Islet of Langerhans (tissue), 1 donor: ENCODE measurements at regions not wholly inside any gene's neighbourhood (a gene's known extent, or its start where the extent isn't known, plus 50 kb on each side); places are given as distances from the start of the nearest gene placed in this dataset.

Source experiments
- FAIRE-seq: peaks from one replicate; lab custom pipeline; 2011; peaks lifted over from hg19 to GRCh38; lab: Jason Lieb, UNC

- FAIRE-seq: no peak
Measured at GRCh38 chr9:86795823-86796553, 151.3 kb downstream of the GAS1 start.

- no peak for FAIRE-seq
Measured at GRCh38 chr9:86795047-86795442, 152.3 kb downstream of the GAS1 start.

- no peak for FAIRE-seq
Measured at GRCh38 chr9:86794391-86795046, 152.8 kb downstream of the GAS1 start.

- no peak for FAIRE-seq
Measured at GRCh38 chr9:86792136-86792535, 155.2 kb downstream of the GAS1 start.

GRCh38 chr9:86790805-86791204, 156.5 kb downstream of the GAS1 start:
- FAIRE-seq: no peak

GRCh38 chr9:86788456-86788855, 158.8 kb downstream of the GAS1 start:
- FAIRE-seq: no peak

- FAIRE-seq: no peak
Measured at GRCh38 chr9:86783884-86784283, 163.4 kb downstream of the GAS1 start.

- FAIRE-seq: no peak
Measured at GRCh38 chr9:86782831-86783230, 164.5 kb downstream of the GAS1 start.

- no peak for FAIRE-seq
Measured at GRCh38 chr9:86778761-86779160, 168.5 kb downstream of the GAS1 start.

- no peak for FAIRE-seq
Measured at GRCh38 chr9:86775718-86776117, 171.6 kb downstream of the GAS1 start.

- FAIRE-seq: no peak
Measured at GRCh38 chr9:86774116-86774515, 173.2 kb downstream of the GAS1 start.

- no peak for FAIRE-seq
Measured at GRCh38 chr9:86773422-86773945, 173.8 kb downstream of the GAS1 start.

- FAIRE-seq: no peak
Measured at GRCh38 chr9:86772635-86772993, 174.7 kb downstream of the GAS1 start.

GRCh38 chr9:86771941-86772634, 175.2 kb downstream of the GAS1 start:
- no peak for FAIRE-seq

- no peak for FAIRE-seq
Measured at GRCh38 chr9:86771420-86771819, 175.9 kb downstream of the GAS1 start.

GRCh38 chr9:86768709-86769108, 178.6 kb downstream of the GAS1 start:
- FAIRE-seq: no peak

GRCh38 chr9:86768020-86768419, 179.3 kb downstream of the GAS1 start:
- FAIRE-seq: no peak

- no peak for FAIRE-seq
Measured at GRCh38 chr9:86767373-86767772, 179.9 kb downstream of the GAS1 start.

- no peak for FAIRE-seq
Measured at GRCh38 chr9:86766912-86767311, 180.4 kb downstream of the GAS1 start.

GRCh38 chr9:86766511-86766910, 180.8 kb downstream of the GAS1 start:
- no peak for FAIRE-seq

- FAIRE-seq: no peak
Measured at GRCh38 chr9:86765746-86766430, 181.4 kb downstream of the GAS1 start.

GRCh38 chr9:86764671-86765343, 182.5 kb downstream of the GAS1 start:
- FAIRE-seq: no peak
